ENCODE measurements at regions not wholly inside any gene's neighbourhood (a gene's known extent, or its start where the extent isn't known, plus 50 kb on each side); places are given as distances from the start of the nearest gene placed in this dataset.

DNA sequence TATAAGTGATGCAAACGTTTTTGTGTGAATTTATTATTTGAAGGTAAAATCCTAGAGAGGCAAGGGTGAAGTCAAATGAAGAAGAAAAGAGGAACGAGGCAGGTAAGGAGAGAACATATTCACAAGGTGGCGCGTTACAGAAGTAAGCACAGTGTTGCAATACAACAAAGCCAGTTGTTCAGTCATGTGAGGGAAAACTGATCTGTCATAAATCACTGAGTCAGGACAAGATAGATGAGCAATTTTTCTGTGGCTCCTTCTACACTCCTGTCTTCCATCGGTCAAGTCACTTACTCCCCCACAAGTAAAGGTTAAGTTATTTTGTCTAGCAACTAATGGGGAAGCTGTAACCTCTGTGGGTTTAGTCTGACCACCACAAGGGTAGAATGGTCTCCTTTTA lies 203.0 kb upstream of the GK2 start:
- Histone ChIP-seq H3K9me3 (no peaks in the 10 kb centered on the region), H3K27me3 (no peaks in the 10 kb centered on the region), H3K4me1 (peaks cover 0 to 10% (median 5%) of the 10 kb centered on the region in 4 donors), H3K27ac (peak overlapping the region in 1 of 4 donors; percentile 51), H3K4me3 (no peak overlapping the region), H3K36me3 (no peaks in the 10 kb centered on the region)
- no peak for TF ChIP-seq EP300 (IDR thresholded peaks at IDR 0.05)
- TF ChIP-seq POLR2AphosphoS5 (IDR thresholded peaks at IDR 0.05) = no peak
- no peak for TF ChIP-seq POLR2A (IDR thresholded peaks at IDR 0.05)
- TF ChIP-seq, protein P1, sequence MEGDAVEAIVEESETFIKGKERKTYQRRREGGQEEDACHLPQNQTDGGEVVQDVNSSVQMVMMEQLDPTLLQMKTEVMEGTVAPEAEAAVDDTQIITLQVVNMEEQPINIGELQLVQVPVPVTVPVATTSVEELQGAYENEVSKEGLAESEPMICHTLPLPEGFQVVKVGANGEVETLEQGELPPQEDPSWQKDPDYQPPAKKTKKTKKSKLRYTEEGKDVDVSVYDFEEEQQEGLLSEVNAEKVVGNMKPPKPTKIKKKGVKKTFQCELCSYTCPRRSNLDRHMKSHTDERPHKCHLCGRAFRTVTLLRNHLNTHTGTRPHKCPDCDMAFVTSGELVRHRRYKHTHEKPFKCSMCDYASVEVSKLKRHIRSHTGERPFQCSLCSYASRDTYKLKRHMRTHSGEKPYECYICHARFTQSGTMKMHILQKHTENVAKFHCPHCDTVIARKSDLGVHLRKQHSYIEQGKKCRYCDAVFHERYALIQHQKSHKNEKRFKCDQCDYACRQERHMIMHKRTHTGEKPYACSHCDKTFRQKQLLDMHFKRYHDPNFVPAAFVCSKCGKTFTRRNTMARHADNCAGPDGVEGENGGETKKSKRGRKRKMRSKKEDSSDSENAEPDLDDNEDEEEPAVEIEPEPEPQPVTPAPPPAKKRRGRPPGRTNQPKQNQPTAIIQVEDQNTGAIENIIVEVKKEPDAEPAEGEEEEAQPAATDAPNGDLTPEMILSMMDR (IDR thresholded peaks at IDR 0.05) = no peak
- DNase-seq = no peak
- intact Hi-C loops (cut with DNase I) = no loop called here
- 75 to 89% methylated on average over 5 of the region's 5 CpGs for WGBS, 2 donors

DNA sequence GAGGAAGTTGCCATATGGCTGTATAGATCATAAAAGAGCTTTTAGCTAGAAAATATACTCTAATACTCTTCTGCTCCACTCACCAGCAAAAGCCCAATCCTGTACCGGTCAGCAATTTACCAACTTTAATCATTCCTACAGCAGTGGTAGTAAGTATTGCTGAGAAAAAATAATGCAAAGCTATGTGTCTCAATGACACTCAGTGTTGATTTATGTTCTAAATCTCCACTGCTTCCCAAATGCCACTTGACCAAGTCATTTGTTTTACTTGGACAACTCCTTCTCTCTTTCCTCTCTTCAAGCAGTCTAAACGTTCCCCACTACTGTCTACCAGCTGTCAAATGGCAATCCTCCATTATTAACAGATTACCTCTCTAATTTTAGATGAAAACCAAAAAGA lies 201.8 kb upstream of the GK2 start:
- H3K27ac ChIP-seq = peak overlapping the region in 1 of 4 donors; percentile 51
- intact Hi-C loops (cut with DNase I) = no loop called here

DNA sequence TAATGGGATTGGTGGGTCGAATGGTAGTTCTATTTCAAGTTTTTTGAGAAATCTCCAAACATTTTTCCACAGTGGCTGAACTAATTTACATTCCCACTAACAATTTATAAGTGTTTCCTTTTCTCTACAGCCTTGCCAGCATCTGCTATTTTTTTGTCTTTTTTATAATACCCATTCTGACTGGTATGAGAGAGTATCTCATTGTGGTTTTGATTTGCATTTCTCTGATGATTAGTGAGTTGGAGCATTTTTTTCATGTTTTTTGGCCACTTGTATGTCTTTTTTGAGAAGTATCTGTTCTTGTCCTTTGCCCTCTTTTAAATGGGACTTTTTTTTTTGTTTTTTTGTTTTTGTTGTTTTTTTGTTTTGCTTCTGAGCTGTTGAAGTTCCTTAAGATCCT lies 200.0 kb upstream of the GK2 start:
- peaks cover 0 to 3% (median under 1%) of the 10 kb centered on the region in 4 donors for H3K4me1 ChIP-seq
- H3K27me3 ChIP-seq = no peaks in the 10 kb centered on the region
- intact Hi-C loops (cut with DNase I) = no loop called here
- H3K36me3 ChIP-seq = no peaks in the 10 kb centered on the region
- no peak for DNase-seq
- TF ChIP-seq POLR2AphosphoS5 (IDR thresholded peaks at IDR 0.05) (no peak), POLR2A (IDR thresholded peaks at IDR 0.05) (no peak)
- TF ChIP-seq, protein P1 (IDR thresholded peaks at IDR 0.05) = no peak
- H3K27ac ChIP-seq = no peak overlapping the region
- H3K4me3 ChIP-seq = no peak overlapping the region
- 68 to 81% methylated on average over 1 of the region's 1 CpG for WGBS, 2 donors
- no peaks in the 10 kb centered on the region for H3K9me3 ChIP-seq

More for the DNA sequence above, 201.8 kb upstream of the GK2 start:
- no peaks in the 10 kb centered on the region for H3K36me3 ChIP-seq
- DNase-seq = no peak
- H3K4me3 ChIP-seq = no peak overlapping the region
- no peaks in the 10 kb centered on the region for H3K9me3 ChIP-seq
- H3K27me3 ChIP-seq = no peaks in the 10 kb centered on the region
- 65% methylated on average over 2 of the region's 2 CpGs for WGBS, 2 donors
- TF ChIP-seq, protein P1 (IDR thresholded peaks at IDR 0.05) = no peak
- TF ChIP-seq EP300 (IDR thresholded peaks at IDR 0.05) = no peak
- TF ChIP-seq POLR2A (IDR thresholded peaks at IDR 0.05) = no peak
- TF ChIP-seq POLR2AphosphoS5 (IDR thresholded peaks at IDR 0.05) = no peak
- H3K4me1 ChIP-seq = peaks cover 0 to 10% (median 5%) of the 10 kb centered on the region in 4 donors

DNA sequence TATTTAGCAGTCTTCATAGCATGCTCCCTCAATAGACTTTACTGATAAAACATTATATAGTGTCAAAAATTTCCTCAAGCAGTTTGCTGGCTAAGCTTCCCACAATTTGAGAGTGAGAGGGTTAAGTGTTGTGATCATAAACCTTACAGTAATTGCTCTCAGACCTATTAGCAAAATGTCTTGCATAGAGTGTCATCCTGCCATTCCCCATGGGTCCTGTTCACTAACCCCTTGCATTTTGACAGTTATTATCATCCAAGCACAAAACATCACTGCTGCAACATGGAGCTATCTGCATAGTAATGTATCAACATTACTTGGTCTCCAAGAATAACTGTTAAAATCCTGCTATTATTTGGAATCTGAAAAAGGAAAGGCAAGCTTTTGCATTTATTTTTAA lies 196.1 kb upstream of the GK2 start:
- H3K4me3 ChIP-seq = no peak overlapping the region
- H3K4me1 ChIP-seq = peaks cover 0 to 11% (median 8%) of the 10 kb centered on the region in 4 donors
- intact Hi-C loops (cut with DNase I) = no loop called here
- H3K27me3 ChIP-seq = no peaks in the 10 kb centered on the region
- no peak for DNase-seq
- H3K27ac ChIP-seq = peak overlapping the region in 1 of 4 donors; percentile 7
- H3K9me3 ChIP-seq = no peaks in the 10 kb centered on the region
- TF ChIP-seq, protein P1 (IDR thresholded peaks at IDR 0.05) = no peak
- no peak for TF ChIP-seq POLR2AphosphoS5 (IDR thresholded peaks at IDR 0.05)
- no peak for TF ChIP-seq POLR2A (IDR thresholded peaks at IDR 0.05)
- TF ChIP-seq EP300 (IDR thresholded peaks at IDR 0.05) = no peak
- H3K36me3 ChIP-seq = no peaks in the 10 kb centered on the region

DNA sequence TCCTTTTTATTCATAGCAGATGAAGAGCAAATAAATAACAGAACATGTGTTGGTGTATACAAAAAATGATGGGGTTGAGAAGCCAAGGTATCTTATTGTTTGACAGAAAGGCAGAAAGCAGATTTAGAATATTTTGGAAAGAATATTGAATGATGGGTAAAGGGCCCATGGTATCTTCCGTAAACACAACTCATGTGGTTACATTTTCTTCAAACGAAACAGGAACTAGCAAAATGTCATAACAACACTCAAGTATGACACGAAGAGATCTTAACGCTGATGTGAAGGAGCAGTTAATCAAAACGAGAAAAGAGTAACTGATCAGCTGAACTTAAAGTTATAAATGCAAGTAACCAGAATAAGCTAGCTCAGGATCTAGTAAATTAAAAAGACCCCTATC lies 195.7 kb upstream of the GK2 start:
- TF ChIP-seq POLR2A (IDR thresholded peaks at IDR 0.05) (no peak), EP300 (IDR thresholded peaks at IDR 0.05) (no peak), POLR2AphosphoS5 (IDR thresholded peaks at IDR 0.05) (no peak)
- TF ChIP-seq, protein P1 (IDR thresholded peaks at IDR 0.05) = no peak
- H3K27ac ChIP-seq = no peak overlapping the region
- DNase-seq = no peak
- intact Hi-C loops (cut with DNase I) = no loop called here
- H3K4me3 ChIP-seq = no peak overlapping the region
- no peaks in the 10 kb centered on the region for H3K27me3 ChIP-seq
- no peaks in the 10 kb centered on the region for H3K9me3 ChIP-seq
- H3K36me3 ChIP-seq = no peaks in the 10 kb centered on the region
- H3K4me1 ChIP-seq = peaks cover 0 to 15% (median 12%) of the 10 kb centered on the region in 4 donors
- WGBS, 2 donors = 45 to 79% methylated on average over 5 of the region's 5 CpGs

All from sigmoid colon (tissue), 6 donors.